CD4-positive, alpha-beta T cell (primary cell): ENCODE measurements at regions not wholly inside any gene's neighbourhood (a gene's known extent, or its start where the extent isn't known, plus 50 kb on each side); places are given as distances from the start of the nearest gene placed in this dataset.

Source experiments
- ATAC-seq: fragments of 200-7000 bp; cut with Tn5 transposase; one replicate; pipeline ENCODE4 v1.10.0; 2022; ENCODE audit warnings: mild to moderate bottlenecking; ENCODE audit not compliant: poor library complexity
- CTCF ChIA-PET: fragments of 350-600 bp; sonication (Branson Sonifier 250); formaldehyde crosslinking; loops from one replicate; lab custom pipeline; 2021; ENCODE audit warnings: antibody characterized with exemption, inconsistent platforms; lab: Charles Lee
- POLR2A ChIA-PET: fragments of 350-600 bp; sonication (Branson Sonifier 250); formaldehyde crosslinking; loops from one replicate; lab custom pipeline; 2021; ENCODE audit warnings: antibody characterized with exemption, inconsistent platforms; lab: Charles Lee
- DNase-seq, 14 experiments: peaks; one replicate each; pipeline ENCODE4 v3.0.0-alpha.2; 2013 to 2020; ENCODE audit warnings: mixed read lengths in 2 of 14
- H3K27ac ChIP-seq, 2 donors: one replicate each; pipeline versions ENCODE4 v1.5.1 to v1.7.0; 2013; ENCODE audit warnings: low read length in 2 of 2, low read depth in 1 of 2, mild to moderate bottlenecking in 1 of 2
- H3K27me3 ChIP-seq, 2 experiments: 1 replicate in 1 of 2; 2 replicates in 1 of 2; pipeline versions ENCODE4 v1.6.1 to v1.7.0; 2013; ENCODE audit warnings: low read length in 2 of 2, control low read depth in 1 of 2, mild to moderate bottlenecking in 1 of 2, moderate library complexity in 1 of 2; ENCODE audit not compliant: insufficient read depth in 2 of 2, control insufficient read depth in 1 of 2
- H3K36me3 ChIP-seq: one replicate; pipeline ENCODE4 v1.6.1; 2013; ENCODE audit warnings: low read length, control low read depth; ENCODE audit not compliant: insufficient read depth
- H3K4me1 ChIP-seq: one replicate; pipeline ENCODE4 v1.6.1; 2013; ENCODE audit warnings: low read length, control low read depth; ENCODE audit not compliant: insufficient read depth
- H3K4me3 ChIP-seq: one replicate; pipeline ENCODE4 v1.5.1; 2013; ENCODE audit warnings: mild to moderate bottlenecking, low read length, moderate library complexity
- H3K9me3 ChIP-seq, 2 experiments: 1 replicate in 1 of 2; 2 replicates in 1 of 2; pipeline versions ENCODE4 v1.6.1 to v1.7.0; 2013; ENCODE audit warnings: low read length in 2 of 2, mild to moderate bottlenecking in 2 of 2, control low read depth in 1 of 2, moderate library complexity in 1 of 2; ENCODE audit not compliant: control insufficient read depth in 1 of 2, insufficient read depth in 1 of 2
- H3K27ac Mint-ChIP-seq: one replicate; pipeline ENCODE4 v1.8.0; 2020; ENCODE audit warnings: mixed read lengths
- H3K27me3 Mint-ChIP-seq: one replicate; pipeline ENCODE4 v1.8.0; 2021; ENCODE audit warnings: mixed read lengths
- H3K36me3 Mint-ChIP-seq: one replicate; pipeline ENCODE4 v1.8.0; 2021; ENCODE audit warnings: low read depth, mixed read lengths
- H3K4me1 Mint-ChIP-seq: one replicate; pipeline ENCODE4 v1.8.0; 2021; ENCODE audit warnings: low read depth, mixed read lengths
- H3K4me3 Mint-ChIP-seq: one replicate; pipeline ENCODE4 v1.8.0; 2020; ENCODE audit warnings: mild to moderate bottlenecking, mixed read lengths
- H3K9me3 Mint-ChIP-seq: one replicate; pipeline ENCODE4 v1.8.0; 2020; ENCODE audit warnings: mixed read lengths
- CTCF ChIP-seq: fragments of 200-600 bp; IDR thresholded peaks from one replicate; pipeline ENCODE4 v1.8.0; 2022; ENCODE audit warnings: antibody characterized with exemption, mild to moderate bottlenecking
- intact Hi-C, 2 experiments: fragments of 100-400 bp; cut with DNase I in 1 of 2; cut with micrococcal nuclease in 1 of 2; formaldehyde crosslinking; loops; one replicate each; pipeline versions ENCODE4 v1.15.1 to v1.9.0; 2023 to 2025; cut with DNase I, micrococcal nuclease

- no peaks in the 10 kb centered on the region for H3K4me1 Mint-ChIP-seq
- no peaks in the 10 kb centered on the region for H3K4me1 ChIP-seq
- no peaks in the 10 kb centered on the region for H3K27me3 ChIP-seq
- POLR2A ChIA-PET = no interaction called here
- intact Hi-C loops = no loop called here
- no peak for DNase-seq
- H3K4me3 ChIP-seq = no peak overlapping the region
- H3K27ac Mint-ChIP-seq = no peak overlapping the region
- no peak overlapping the region for H3K27ac ChIP-seq
- no peak for ATAC-seq
- CTCF ChIA-PET = no interaction called here
- H3K36me3 ChIP-seq = no peaks in the 10 kb centered on the region
- H3K27me3 Mint-ChIP-seq = peaks cover 3% of the 10 kb centered on the region
- H3K9me3 Mint-ChIP-seq = no peaks in the 10 kb centered on the region
- no peaks in the 10 kb centered on the region for H3K36me3 Mint-ChIP-seq
- peaks cover 0 to 31% of the 10 kb centered on the region in 2 experiments for H3K9me3 ChIP-seq
- no peak overlapping the region for H3K4me3 Mint-ChIP-seq
- no peak for TF ChIP-seq CTCF
These were observed 185.6 kb upstream of the SALL3 start for GRCh38 chr18:78794071-78794430.

GRCh38 chr18:78796693-78797455 is 182.7 kb upstream of the SALL3 start:
- no peaks in the 10 kb centered on the region for H3K27me3 ChIP-seq
- DNase-seq (no peak), ATAC-seq (no peak)
- Mint-ChIP-seq H3K9me3 (no peaks in the 10 kb centered on the region), H3K4me1 (no peaks in the 10 kb centered on the region), H3K36me3 (no peaks in the 10 kb centered on the region), H3K27me3 (no peaks in the 10 kb centered on the region), H3K27ac (no peak overlapping the region), H3K4me3 (no peak overlapping the region)
- peaks cover 0 to 26% of the 10 kb centered on the region in 2 experiments for H3K9me3 ChIP-seq
- intact Hi-C loops = no loop called here
- no peak overlapping the region for H3K4me3 ChIP-seq
- no peak overlapping the region for H3K27ac ChIP-seq
- ChIA-PET POLR2A (no interaction called here), CTCF (no interaction called here)
- TF ChIP-seq CTCF = no peak
- H3K36me3 ChIP-seq = no peaks in the 10 kb centered on the region
- H3K4me1 ChIP-seq = no peaks in the 10 kb centered on the region

GRCh38 chr18:78797499-78797898 is 182.1 kb upstream of the SALL3 start:
- Mint-ChIP-seq H3K27me3 (no peaks in the 10 kb centered on the region), H3K4me3 (no peak overlapping the region), H3K4me1 (no peaks in the 10 kb centered on the region), H3K9me3 (no peaks in the 10 kb centered on the region), H3K36me3 (no peaks in the 10 kb centered on the region), H3K27ac (no peak overlapping the region)
- no peak overlapping the region for H3K4me3 ChIP-seq
- H3K27me3 ChIP-seq = no peaks in the 10 kb centered on the region
- ChIA-PET CTCF (no interaction called here), POLR2A (no interaction called here)
- H3K4me1 ChIP-seq = no peaks in the 10 kb centered on the region
- H3K27ac ChIP-seq = no peak overlapping the region
- H3K36me3 ChIP-seq = no peaks in the 10 kb centered on the region
- no peak for DNase-seq
- TF ChIP-seq CTCF = no peak
- H3K9me3 ChIP-seq = peaks cover 0 to 26% of the 10 kb centered on the region in 2 experiments
- intact Hi-C loops = no loop called here
- no peak for ATAC-seq
